Fibroblast of skin of right biceps (primary cell): ENCODE measurements at regions not wholly inside any gene's neighbourhood (a gene's known extent, or its start where the extent isn't known, plus 50 kb on each side); places are given as distances from the start of the nearest gene placed in this dataset.

Experiments used
- DNase-seq: peaks from one replicate; pipeline ENCODE4 v3.0.0-alpha.2; 2013

GRCh38 chr21:20302084-20302483 is 696.1 kb upstream of the NCAM2 start:
- no peak for DNase-seq

GRCh38 chr21:20306836-20307235 is 691.4 kb upstream of the NCAM2 start:
- DNase-seq = no peak

- DNase-seq = no peak
Measured at GRCh38 chr21:20308586-20309315, 689.5 kb upstream of the NCAM2 start.

- no peak for DNase-seq
Measured at GRCh38 chr21:20311234-20311787, 686.9 kb upstream of the NCAM2 start.

- DNase-seq = no peak
Measured at GRCh38 chr21:20313013-20313412, 685.2 kb upstream of the NCAM2 start.

GRCh38 chr21:20315042-20315441 is 683.2 kb upstream of the NCAM2 start:
- no peak for DNase-seq

GRCh38 chr21:20329636-20330035 is 668.6 kb upstream of the NCAM2 start:
- DNase-seq = no peak

- no peak for DNase-seq
Measured at GRCh38 chr21:20330652-20331051, 667.6 kb upstream of the NCAM2 start.

- no peak for DNase-seq
Measured at GRCh38 chr21:20334585-20334984, 663.6 kb upstream of the NCAM2 start.

- no peak for DNase-seq
Measured at GRCh38 chr21:20341431-20341830, 656.8 kb upstream of the NCAM2 start.

- no peak for DNase-seq
Measured at GRCh38 chr21:20343186-20343585, 655.0 kb upstream of the NCAM2 start.

- no peak for DNase-seq
Measured at GRCh38 chr21:20351138-20351537, 647.1 kb upstream of the NCAM2 start.

GRCh38 chr21:20353351-20353750 is 644.9 kb upstream of the NCAM2 start:
- no peak for DNase-seq

- DNase-seq = no peak
Measured at GRCh38 chr21:20373031-20373430, 625.2 kb upstream of the NCAM2 start.

GRCh38 chr21:20377250-20377649 is 621.0 kb upstream of the NCAM2 start:
- no peak for DNase-seq

GRCh38 chr21:20388400-20388799 is 609.8 kb upstream of the NCAM2 start:
- no peak for DNase-seq

- DNase-seq = no peak
Measured at GRCh38 chr21:20396798-20397197, 601.4 kb upstream of the NCAM2 start.

GRCh38 chr21:20404915-20405314 is 593.3 kb upstream of the NCAM2 start:
- no peak for DNase-seq

GRCh38 chr21:20418353-20418752 is 579.9 kb upstream of the NCAM2 start:
- no peak for DNase-seq

GRCh38 chr21:20419772-20420171 is 578.4 kb upstream of the NCAM2 start:
- no peak for DNase-seq

GRCh38 chr21:20424943-20425342 is 573.3 kb upstream of the NCAM2 start:
- no peak for DNase-seq

GRCh38 chr21:20425856-20426255 is 572.4 kb upstream of the NCAM2 start:
- no peak for DNase-seq

- DNase-seq = no peak
Measured at GRCh38 chr21:20440338-20440737, 557.9 kb upstream of the NCAM2 start.

- DNase-seq = no peak
Measured at GRCh38 chr21:20443558-20444155, 554.6 kb upstream of the NCAM2 start.

GRCh38 chr21:20445971-20446370 is 552.2 kb upstream of the NCAM2 start:
- no peak for DNase-seq
